Hematopoietic multipotent progenitor cell treated with erythropoietin and hydrocortisone succinate and interleukin-3 and kit ligand, for 17 days (in vitro differentiated cells): ENCODE measurements at regions not wholly inside any gene's neighbourhood (a gene's known extent, or its start where the extent isn't known, plus 50 kb on each side); places are given as distances from the start of the nearest gene placed in this dataset.

Experiments
- DNase-seq: peaks from one replicate; pipeline ENCODE4 v3.0.0-alpha.2; 2015; ENCODE audit warnings: low spot score

DNA sequence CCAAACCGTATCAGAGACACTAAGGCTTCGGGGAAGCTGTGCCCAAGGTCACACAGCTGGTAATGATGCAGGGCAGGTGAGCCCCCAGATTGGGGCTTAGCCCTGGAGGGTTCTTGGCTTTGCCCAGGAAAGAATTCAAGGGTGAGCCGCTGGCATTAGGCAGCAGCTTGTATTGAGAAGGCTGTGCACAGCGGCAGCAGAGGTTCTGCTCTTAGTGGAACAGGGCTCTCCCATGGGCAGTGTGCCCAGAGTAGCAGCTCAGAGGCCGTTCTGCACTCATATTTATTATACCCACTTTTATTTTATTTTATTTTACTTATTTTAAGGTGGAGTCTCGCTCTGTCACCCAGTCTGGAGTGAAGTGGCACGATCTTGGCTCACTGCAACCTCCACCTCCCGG is 85.8 kb upstream of the IER5L start:
- no peak for DNase-seq

DNA sequence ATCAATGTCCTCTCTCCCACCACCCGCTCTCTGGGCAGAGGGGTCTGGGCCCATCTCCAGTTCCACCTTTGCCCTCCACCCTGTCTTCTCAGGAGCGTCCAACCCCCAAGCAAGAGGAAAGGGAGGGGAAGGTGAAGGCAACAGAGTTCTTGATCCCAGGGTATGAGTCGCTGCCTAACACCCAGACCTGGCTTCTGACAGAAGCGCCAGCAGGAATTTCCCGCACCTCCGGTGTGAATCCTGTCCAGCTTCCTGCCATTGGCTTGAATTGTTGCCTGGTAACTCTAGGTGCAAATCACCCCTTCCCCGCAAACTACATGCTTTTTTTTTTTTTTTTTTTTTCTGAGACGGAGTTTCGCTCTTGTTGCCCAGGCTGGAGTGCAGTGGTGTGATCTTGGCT is 84.2 kb upstream of the IER5L start:
- DNase-seq: no peak

DNA sequence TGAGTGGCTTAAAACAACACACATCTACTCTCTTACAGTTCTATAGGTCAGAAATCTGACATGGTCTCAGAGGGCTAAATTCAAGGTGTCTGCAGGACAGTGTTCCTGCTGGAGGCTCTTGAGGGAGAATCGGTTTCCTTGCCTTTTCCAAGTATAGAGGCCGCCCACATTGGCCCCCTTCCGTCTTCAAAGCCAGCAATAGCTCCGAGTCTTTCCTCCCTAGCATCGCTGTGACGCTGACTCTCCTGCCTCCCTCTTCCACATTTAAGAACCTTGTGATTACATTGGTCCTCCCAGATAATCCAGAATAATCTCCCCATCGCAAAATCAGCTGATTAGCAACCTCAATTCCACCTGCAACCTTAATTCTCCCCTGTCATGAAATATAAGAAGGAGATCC is 81.3 kb upstream of the IER5L start:
- no peak for DNase-seq

DNA sequence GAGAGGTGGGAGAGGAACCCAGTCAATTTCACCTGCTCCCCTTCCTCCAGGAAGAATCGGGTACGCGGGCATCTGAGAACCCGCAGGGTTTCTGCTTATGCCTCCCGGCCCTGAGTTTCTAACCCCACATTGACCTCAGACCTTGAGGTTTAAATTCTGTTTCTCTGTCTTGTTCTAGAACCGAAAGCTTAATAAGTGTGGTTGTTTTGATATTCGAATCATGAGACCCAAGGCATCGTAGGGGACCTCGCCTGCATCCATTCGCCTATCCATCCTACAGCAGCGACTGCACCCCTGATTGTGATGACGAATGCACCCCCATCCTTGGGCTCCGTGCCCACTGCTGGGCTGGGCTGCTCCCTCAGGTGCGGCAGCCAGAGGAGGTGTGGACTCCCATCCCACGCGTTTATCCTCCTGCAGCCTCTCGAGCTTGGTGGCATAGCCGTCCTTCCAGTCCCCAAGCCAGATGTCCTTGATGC is 80.8 kb upstream of the IER5L start:
- DNase-seq: no peak

DNA sequence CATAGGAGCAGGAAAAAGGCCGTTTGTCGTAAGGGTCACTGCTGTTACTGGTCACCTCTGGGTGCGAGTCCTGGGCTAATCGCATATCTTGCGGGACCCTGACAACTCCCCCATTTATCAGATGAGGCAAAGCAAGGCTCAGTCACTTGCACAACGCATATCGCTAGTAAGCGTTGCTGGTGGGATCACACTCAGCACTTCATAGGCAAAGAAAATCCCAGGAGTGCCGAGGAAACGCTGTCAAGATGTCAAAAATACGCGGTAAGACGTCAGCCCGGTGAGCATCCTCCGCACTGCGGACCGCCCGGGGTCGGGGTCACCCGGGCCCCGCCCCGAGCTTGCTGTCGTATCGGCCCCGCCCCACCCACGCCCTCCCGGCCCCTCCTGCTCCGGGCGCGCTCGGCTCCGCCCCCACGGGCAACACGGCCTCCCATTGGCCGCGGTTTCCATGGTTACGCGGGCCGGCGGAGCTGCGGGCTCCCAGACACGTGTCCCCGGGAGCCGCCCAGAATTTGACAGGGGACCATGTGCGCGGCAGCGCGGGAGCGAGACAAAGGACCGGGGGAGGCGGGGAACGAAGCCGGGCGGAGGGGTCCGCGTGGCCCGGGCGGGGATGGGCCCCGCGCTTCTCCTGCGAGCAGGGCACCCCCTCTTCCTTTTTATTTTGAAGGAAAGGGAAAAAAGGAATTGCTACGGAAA is 80.2 kb upstream of the IER5L start:
- peak; percentile 26 for DNase-seq

- DNase-seq: no peak
Observed at GRCh38 chr9:129256959-129257713, 79.1 kb upstream of the IER5L start.

- DNase-seq: no peak
Observed at GRCh38 chr9:129254566-129255287, 76.7 kb upstream of the IER5L start.

- no peak for DNase-seq
Observed at GRCh38 chr9:129253803-129254381, 75.8 kb upstream of the IER5L start.

GRCh38 chr9:129252937-129253802 is 75.1 kb upstream of the IER5L start:
- DNase-seq: no peak

DNA sequence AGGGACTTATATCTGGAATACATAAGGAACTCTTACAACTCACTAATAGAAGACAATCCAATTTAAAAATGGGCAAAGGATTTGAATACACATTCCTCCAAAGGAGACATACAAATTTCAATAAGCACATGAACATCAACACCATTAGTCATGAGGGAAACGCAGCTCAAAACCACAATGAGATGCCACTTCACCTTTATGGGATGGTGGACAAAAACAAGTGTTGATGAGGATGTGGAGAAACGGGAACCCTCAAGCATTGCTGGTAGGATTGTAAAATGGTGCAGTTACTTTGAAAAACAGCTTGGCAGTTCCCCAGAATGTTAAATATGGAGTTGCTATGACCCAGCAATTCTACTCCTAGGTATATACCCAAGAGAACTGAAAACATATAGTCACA is 72.7 kb upstream of the IER5L start:
- no peak for DNase-seq

DNA sequence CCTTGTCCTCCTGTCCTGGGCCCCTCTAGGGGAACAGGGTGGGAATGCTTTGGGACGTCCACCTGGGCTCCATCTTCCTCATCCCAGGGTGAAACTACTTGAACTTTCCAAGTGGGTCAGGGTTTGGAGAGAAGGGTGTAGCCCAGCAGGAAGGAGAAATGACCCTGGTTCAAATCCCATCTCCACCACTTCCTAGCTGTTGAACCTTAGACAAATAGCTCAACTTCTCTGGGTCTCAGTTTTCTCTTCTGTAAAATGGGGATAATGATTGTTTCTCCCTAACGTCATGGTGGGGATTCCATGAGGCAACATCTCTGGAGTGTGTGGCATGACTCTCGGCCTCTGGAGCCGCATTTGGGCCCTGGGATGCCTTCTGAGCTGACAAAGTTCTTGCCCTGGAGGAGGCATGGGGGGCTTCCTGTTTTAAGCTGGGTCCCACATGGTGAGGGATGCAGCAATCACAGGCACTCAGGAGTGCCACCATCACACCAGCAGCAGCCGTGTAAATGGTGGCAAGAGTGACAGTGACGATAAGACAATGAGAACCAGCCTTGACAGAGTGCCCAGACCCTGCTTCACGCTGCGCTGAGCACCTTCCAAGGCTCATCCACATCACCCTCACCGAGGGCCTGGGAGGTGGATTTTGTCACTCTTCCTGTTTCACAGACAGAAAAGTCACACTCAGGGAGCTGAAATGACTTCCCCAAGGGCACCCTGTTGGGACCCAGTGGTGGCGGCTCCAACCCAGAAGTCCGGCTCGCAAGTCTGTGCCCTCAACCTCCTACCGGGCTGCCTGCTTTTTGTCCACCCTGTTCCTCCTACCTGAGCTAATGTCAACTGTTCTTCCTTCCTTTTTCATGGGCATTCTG is 69.5 kb upstream of the IER5L start:
- DNase-seq: no peak

DNA sequence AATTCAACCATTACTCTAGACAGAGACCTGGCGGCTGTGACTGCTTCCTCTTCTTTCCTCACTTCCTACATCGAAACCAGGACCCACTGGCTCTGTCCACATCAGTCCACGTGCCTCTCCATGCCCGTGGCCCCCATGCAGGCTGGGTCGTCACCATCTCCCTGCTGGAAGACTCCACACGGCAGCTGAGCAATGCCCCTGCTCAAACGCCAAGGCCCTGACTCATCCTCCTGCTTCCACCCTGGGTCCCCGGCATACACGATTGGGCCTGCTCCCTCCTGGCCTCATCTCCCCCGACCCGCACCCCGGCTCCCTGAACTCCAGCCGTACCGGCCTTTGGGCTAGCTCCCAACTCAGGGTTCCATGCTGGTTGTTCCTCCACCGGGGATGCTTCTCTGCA is 67.2 kb upstream of the IER5L start:
- DNase-seq: no peak

DNA sequence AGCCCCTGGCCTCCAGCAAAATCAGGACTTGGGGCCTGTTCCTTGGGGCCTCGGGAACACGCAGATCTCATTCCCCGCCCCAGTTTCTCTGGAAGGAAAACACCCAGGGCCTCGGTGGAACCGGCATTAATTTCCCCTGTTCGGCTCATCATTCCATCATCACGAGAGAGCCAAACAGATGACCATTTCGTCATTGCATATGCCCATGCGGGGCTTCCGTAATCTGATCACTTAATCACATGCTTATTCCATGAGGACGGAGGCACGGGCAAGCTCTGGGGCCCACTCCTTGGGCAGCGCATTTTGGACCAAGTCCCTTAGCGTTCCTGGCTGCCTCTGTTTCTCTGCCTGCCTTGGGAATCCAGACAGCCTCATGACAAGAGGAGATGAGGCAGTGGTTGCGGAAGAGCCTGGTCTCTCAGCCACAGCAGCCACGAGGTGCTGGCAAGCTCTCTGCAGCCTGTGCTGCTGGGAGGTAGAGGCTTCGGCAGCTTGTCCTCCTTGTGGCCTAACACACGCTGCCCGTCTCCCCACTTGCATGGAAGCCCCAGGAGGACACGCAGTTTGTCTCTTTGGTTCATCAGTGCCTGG is 65.0 kb upstream of the IER5L start:
- DNase-seq: no peak

GRCh38 chr9:129242191-129242941 is 64.3 kb upstream of the IER5L start:
- no peak for DNase-seq

- no peak for DNase-seq
Observed at GRCh38 chr9:129241725-129242124, 63.7 kb upstream of the IER5L start.

DNA sequence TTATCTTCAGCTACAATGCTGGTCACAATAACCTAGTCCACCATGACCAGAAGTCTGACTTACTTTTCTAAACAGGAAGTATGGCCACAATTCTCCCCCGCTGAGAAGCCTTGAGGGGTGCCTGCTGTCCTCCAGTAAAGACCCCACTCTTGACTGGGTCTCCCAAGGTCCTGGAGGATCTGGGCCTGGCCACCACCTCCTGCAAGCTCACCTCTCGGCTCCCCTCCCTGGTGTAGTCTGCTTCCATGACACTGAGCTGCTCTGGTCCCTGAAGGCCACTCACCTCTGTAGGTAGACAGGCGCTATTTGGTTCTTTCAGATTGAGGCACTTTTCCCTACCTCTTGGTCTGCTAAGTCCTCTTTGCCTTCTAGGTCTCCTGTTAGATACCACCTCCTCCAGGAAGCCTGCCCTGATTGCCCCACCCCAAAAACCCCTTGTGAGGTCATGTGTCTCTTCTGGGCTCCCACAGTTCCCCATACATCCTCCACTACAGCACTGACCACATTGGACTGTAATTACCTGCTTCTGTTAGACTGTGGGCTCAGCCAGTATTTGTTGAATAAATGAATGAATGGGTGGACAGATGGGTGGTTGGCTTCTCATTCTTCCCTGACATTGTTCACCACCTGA is 62.6 kb upstream of the IER5L start:
- no peak for DNase-seq

DNA sequence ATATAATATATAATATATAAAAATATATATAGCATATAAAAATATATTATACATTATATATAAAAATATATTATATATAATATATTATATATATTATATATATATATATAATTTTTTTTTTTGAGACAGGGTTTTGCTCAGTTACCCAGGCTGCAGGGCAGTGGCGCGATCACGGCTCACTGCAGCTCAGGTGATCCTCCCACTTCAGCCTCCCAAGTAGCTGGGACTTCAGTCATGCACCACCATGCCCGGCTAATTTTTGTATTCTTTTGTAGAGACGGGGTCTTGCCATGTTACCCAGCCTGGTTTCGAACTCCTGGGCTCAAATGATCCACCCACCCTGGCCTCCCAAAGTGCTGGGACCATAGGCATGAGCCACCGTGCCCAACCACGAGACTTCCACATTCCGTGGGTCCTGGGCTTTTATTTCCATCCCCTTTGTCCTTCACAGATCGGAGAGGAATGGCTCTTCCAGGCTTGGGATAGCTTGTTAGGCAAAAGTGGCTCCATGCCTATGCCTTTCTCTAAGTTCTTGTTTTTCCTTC is 62.0 kb upstream of the IER5L start:
- DNase-seq: no peak

GRCh38 chr9:129237803-129238202 is 59.7 kb upstream of the IER5L start:
- DNase-seq: no peak

- no peak for DNase-seq
Observed at GRCh38 chr9:129237164-129237611, 59.1 kb upstream of the IER5L start.
